Heart left ventricle (tissue), 13 donors: ENCODE measurements at regions not wholly inside any gene's neighbourhood (a gene's known extent, or its start where the extent isn't known, plus 50 kb on each side); places are given as distances from the start of the nearest gene placed in this dataset.

ENCODE experiments used
- POLR2A ChIP-seq, 2 donors: fragments of 450-650 bp; IDR thresholded peaks; one replicate each; pipeline ENCODE4 v1.6.1; 2017; ENCODE audit warnings: antibody characterized with exemption in 2 of 2, mild to moderate bottlenecking in 2 of 2, moderate library complexity in 2 of 2
- TF ChIP-seq, protein P1 (sequence below), 12 donors: fragments of 200-600 bp; sonication (generic) in 4 of 12; IDR thresholded peaks; one replicate each; pipeline versions ENCODE4 v1.5.0 to v1.8.0; 2018 to 2022; ENCODE audit warnings: antibody characterized with exemption in 12 of 12, mild to moderate bottlenecking in 5 of 12
- donor health status: ischemic (EF 13 %, LVEDD 7.1; RV severe dilation, severe dysfunction).
- donor health status: DM: no; HTN: yes; CAD: no.
- donor health status: DM: no; HTN: no; CAD: no.
- donor health status: ischemic (EF 25% LVEDD 6.9; RV normal size, moderate dysfunction).
- donor health status: ischemic (EF 25% LVEDD 5.7; RV mildly dilated, moderate dysfunction).
- donor health status: ischemic (EF 35%, LVEDD 5.7; RV mildly dilated, moderate dysfunction).
- donor health status: nonischemic (EF 11% LVEDD 7.7; RV severe dilation, severe dysfunction).
- donor health status: DM: yes; HTN: yes; CAD: no.
- donor health status: PGD.
- donor health status: ischemic (EF 29% LVEDD 5.4; RV normal size, mild dysfunction).
- donor health status: nonischemic (EF 23%, LVEDD 6.1; RV moderate dilation, normal function).

- TF ChIP-seq, protein P1, sequence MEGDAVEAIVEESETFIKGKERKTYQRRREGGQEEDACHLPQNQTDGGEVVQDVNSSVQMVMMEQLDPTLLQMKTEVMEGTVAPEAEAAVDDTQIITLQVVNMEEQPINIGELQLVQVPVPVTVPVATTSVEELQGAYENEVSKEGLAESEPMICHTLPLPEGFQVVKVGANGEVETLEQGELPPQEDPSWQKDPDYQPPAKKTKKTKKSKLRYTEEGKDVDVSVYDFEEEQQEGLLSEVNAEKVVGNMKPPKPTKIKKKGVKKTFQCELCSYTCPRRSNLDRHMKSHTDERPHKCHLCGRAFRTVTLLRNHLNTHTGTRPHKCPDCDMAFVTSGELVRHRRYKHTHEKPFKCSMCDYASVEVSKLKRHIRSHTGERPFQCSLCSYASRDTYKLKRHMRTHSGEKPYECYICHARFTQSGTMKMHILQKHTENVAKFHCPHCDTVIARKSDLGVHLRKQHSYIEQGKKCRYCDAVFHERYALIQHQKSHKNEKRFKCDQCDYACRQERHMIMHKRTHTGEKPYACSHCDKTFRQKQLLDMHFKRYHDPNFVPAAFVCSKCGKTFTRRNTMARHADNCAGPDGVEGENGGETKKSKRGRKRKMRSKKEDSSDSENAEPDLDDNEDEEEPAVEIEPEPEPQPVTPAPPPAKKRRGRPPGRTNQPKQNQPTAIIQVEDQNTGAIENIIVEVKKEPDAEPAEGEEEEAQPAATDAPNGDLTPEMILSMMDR (IDR thresholded peaks at IDR 0.05): no peak
- no peak for TF ChIP-seq POLR2A (IDR thresholded peaks at IDR 0.05)
Measured at GRCh38 chr1:30427545-30427944, 295.8 kb downstream of the MATN1 start.
